GM19395 (cell line): ENCODE measurements at regions not wholly inside any gene's neighbourhood (a gene's known extent, or its start where the extent isn't known, plus 50 kb on each side); places are given as distances from the start of the nearest gene placed in this dataset.

Source experiments
- ATAC-seq: cut with Tn5 transposase; IDR thresholded peaks from one replicate; pipeline ENCODE4 v1.9.1; 2021; ENCODE audit warnings: mild to moderate bottlenecking, moderate library complexity; ENCODE audit not compliant: unreplicated experiment

DNA sequence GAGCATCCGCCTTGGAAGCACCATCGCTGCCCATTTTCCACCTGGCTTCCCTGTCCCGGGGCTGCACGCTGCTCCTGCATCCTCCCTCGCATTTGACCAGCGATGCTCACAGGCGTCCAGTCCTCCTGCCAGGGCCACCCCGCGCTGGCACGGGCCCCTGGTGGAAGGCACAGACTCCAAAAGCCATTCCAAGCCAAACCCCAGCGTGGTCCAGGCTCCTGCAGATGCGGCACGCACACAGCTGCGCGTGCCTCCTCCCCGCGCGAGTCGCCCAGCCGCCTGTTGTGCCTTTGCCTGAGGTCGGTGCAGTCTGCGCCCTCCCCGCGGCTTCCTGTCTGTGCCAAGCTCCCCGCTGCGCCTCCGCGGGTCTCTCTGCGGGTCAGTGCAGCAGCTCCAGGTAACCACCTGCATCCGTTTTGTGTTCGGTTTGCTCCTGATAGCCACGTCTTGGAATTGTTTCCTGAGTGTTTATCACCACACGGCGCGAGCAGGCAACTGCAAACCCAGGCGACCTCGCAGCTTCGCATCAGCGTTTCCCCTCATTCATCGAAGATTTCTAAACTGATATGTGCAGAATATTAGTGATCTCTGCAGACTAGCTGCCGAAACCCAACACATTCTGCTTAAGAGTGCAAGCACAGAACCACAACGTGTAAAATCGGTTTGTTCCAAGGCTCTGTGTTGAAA is 65.2 kb upstream of the SALL3 start:
- no peak for ATAC-seq

DNA sequence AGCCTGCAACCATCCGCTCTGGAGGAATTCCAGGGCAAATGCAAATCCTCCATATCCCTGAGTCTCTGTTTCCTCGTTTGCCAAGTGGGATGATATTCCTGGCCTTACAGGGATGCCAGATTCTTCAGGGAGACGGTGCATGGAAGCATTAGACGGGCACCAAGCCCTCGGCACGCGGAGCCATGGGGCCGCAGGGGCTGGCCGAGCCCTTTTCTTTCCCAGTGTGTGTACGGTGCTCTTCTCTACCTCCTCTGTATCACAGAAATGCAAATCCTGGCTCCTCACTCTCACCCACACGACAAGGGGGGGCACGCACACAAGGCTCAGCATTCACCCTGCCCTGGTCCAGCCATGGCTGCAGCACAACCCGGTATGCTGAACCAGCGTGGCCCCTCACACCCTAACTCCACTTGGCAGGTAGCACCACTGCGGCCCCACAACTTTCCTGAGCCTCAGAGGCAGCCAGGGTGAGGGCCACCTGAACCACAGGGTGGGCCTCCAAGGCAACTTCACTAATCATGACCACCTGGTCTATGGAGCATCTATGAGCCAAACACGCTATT is 64.1 kb upstream of the SALL3 start:
- ATAC-seq: no peak

DNA sequence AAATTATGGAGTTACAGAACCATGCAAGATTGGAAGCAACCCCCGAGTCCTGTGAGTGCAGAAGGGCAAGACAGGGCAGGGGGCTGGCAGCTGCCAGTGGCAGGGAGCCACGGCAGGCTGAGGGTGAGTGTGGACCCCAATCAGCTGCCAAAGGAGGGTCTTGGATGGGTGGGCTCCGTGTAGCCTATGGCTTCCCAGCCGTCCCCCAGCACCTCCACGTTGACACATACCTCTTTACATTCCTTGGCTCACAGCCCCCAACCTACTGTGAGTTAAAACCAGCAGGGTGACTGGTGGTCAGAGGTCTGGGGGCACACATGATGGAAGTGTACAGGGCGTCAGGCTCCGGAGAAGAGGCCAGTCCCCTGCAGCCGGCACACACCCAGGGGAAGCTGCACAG is 60.9 kb upstream of the SALL3 start:
- no peak for ATAC-seq

GRCh38 chr18:78919956-78920355 is 59.7 kb upstream of the SALL3 start:
- ATAC-seq: no peak

DNA sequence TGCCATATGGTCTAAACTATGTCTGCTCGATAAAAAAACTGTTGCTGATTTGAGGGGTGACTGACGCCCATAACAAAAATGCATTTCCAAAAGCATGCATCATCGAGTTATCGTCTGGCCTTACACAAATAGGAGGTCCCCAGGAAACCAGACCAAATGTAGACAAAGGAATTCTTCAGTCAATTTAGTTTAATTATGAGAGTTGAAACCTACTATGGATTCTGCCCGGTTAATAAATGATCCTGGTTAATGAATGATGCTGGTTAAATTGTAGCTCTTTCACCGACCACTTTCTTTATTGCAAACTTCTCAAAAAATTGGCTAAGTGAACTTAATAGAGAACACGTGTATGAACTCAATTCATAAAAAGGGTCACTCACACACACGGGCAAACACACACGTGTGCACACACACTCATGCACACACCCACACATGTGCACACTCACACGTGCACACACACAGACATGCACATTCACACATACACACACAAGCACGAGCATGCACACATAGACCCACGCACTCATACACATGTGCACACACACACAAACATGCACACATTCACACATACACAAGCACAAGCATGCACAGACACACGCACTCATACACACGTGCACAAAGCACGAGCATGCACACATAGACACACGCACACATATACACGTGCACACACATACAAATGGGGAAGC is 59.0 kb upstream of the SALL3 start:
- ATAC-seq: no peak

DNA sequence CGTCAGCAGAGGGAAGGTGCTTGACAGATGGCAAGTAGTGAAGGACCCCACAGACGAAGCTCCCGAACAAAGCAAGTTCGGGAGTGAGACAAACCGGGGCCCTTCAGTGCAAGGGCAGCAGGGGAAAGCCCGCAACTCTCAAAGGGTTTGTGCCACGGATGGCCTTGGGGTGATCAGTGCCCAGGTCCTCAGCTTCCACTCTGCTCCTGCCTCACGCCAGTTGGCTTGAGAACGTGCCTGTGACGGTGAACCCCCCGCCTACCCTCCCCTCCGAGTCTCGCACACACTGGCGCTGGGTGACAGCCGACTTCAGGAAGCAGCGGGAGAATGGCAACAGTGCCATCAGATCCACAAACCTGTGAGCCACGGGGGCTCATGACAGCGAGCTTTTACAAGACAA is 56.8 kb upstream of the SALL3 start:
- no peak for ATAC-seq

DNA sequence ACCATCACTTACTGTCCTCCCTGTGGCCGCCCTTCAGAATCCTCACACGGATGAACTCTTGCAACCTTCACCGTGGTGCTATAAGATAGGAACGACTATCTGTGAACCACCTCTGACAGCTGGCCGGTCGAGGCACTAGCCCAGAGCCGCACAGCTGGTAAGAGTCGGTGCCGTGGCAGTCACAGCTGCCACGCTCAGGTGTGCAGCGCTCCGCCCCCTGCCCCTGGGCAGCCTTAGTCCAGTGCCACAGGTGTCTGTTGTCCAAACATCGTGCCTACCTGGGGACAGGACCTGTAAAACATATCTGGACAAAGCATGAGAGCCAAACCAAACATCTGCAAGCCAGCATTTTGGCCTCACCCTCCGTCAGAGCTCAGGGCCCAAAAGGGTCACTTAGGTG is 55.3 kb upstream of the SALL3 start:
- no peak for ATAC-seq

GRCh38 chr18:78924786-78925540 is 54.7 kb upstream of the SALL3 start:
- no peak for ATAC-seq

- ATAC-seq: no peak
Measured at GRCh38 chr18:78925557-78926242, 53.9 kb upstream of the SALL3 start.

DNA sequence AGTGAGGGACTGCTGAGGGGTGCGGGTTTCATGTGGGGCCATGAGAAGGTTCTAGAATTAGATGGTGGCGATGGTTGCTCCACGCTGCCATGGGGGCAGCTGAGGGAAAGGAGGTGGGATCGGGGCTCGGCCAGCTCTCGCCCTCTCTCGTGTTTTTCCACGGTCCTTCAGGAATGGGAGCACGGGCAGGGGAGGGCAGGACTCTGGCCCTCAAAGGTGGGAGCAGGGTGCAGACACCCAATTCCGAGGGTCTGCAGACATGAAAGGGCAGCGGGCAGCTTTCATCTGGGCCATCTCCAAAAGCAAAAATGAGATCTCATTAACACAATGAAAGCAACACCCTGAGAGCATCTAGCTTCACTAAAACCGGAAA is 53.4 kb upstream of the SALL3 start:
- ATAC-seq: no peak

DNA sequence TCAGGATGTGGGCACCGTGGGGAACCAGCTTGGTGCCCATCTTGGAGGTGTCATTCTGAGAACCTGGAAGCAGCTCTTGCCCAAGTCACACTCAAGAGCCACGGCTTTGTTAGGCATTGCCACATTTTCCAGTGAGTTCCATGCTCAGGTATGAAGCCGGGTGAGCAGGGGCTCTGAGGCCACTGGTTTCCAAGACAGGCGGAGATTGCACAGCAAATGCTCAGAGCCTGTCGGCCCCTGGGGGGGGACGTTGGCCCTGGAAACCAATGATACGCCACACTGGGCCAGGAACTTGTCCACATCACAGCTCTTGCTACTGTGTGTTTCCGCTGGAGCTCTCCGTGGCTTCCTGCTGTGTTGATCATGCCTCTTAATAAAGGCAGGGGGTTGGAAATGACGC is 52.5 kb upstream of the SALL3 start:
- ATAC-seq: no peak

DNA sequence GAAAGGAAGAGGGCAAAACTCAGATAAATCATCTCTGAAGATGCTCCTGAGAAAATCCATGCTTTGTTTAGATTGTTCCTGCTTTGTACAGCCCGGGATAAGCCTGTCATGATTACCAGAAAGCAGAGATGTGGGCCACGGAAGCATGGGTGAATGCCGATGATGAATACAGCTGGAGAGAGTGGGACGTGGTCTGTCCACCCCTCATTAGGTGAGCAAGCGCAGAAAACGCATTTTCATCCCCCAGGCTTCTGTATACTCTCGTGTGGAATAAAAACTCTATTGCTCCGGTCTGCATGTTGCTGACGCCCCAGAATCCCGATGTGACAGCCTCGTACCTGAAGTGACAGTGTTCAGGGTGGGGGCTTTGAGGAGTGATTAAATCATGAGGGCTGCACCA is 52.0 kb upstream of the SALL3 start:
- ATAC-seq: no peak

DNA sequence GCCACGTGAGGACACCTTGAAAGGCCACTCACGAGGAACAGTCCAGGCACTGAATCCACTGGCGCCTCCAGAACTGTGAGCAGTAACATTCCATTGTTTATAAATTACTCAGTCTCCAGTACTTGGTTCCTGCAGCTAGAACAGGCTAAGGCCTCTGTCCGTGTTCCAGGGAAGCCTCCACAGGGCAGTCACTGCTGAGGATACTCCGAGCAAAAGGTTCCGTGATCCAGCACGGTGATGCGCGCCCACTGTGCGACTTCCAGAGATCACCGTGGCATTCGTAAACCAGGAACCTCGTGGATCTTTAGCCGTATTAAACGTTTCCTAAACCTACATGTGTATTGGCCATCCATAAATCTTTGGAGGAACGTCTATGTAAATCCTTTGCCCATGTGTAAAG is 51.5 kb upstream of the SALL3 start:
- no peak for ATAC-seq

GRCh38 chr18:78929516-78929915 is 50.1 kb upstream of the SALL3 start:
- no peak for ATAC-seq
